ENCODE measurements at regions not wholly inside any gene's neighbourhood (a gene's known extent, or its start where the extent isn't known, plus 50 kb on each side); places are given as distances from the start of the nearest gene placed in this dataset.

DNA sequence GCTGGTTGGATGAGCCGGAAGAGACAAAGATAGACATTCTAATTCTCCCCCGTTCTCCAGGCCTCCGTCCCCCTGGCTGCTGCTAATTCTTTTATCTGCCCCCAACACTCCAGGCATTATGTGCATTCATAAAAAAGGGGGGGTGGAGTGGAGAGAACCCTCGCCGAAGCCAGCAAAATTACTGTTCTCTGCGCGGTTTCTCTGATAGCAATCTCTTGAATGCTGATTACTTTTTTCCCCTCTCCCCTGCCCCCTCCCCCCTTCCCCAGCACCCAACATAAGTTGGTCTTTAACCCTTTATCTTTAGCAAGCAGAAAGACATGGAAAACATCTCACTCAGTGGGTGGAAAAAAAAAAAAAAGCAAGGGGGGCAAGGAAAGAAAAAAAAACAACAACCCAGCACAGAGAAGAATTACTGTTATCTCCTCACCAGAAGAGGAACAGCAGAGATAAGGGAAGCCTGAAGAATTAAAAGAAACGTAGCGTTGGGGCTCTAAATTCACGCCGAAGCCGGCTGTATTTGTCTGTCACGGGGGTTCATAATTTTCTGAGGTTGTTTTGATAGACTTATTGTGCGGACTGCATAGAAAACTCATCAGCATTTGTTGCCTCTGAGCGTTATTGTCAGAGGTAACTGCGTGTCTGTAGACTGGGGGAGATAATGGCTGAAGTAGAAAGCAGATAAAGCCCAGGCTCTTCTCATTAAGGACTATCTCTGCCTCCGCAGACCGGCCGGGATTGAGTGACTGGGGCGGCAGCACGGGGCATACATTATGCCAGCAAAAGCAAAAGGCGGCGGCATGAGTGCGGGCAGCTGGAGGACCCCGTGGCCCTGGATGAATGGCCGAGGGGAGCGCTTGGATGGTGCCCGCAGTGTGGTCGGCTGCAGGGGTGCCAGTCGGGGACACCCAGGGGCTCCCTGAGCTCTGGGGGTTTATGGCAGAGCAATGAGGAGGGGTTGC is 126.9 kb downstream of the MRM1 start:
- no peak overlapping the region for H2AFZ ChIP-seq
- H3K36me3 ChIP-seq (replicated peaks; ENCODE audit: insufficient read depth, low read depth), result no peaks in the 10 kb centered on the region
- peaks cover 54% of the 10 kb centered on the region for H3K27me3 ChIP-seq
- H4K20me1 ChIP-seq (ENCODE audit: insufficient read depth, poor library complexity, severe bottlenecking), result no peaks in the 10 kb centered on the region
- TF ChIP-seq EZH2 (IDR thresholded peaks at IDR 0.05; ENCODE audit: borderline replicate concordance), result peak; percentile 72
- no peak for TF ChIP-seq EZH2phosphoT487 (IDR thresholded peaks at IDR 0.05; ENCODE audit: low read depth, severe bottlenecking, unreplicated experiment)
- WGBS (ENCODE audit: low lambda C conversion rate, missing lambda C conversion rate), result 13% methylated on average over 29 of the region's 30 CpGs
- H3K4me3 ChIP-seq, result no peak overlapping the region
- H3K79me2 ChIP-seq, result no peaks in the 10 kb centered on the region
- peak overlapping the region; percentile 68 for H3K4me2 ChIP-seq
- H3K27ac ChIP-seq, result no peak overlapping the region
- no peaks in the 10 kb centered on the region for H3K9me2 ChIP-seq (replicated peaks; ENCODE audit: insufficient read depth)
- DNase-seq (ENCODE audit: low spot score), result no peak
- no peaks in the 10 kb centered on the region for H3K9me3 ChIP-seq (ENCODE audit: low read depth)
- peaks cover 7% of the 10 kb centered on the region for H3K4me1 ChIP-seq (ENCODE audit: insufficient read depth)

DNA sequence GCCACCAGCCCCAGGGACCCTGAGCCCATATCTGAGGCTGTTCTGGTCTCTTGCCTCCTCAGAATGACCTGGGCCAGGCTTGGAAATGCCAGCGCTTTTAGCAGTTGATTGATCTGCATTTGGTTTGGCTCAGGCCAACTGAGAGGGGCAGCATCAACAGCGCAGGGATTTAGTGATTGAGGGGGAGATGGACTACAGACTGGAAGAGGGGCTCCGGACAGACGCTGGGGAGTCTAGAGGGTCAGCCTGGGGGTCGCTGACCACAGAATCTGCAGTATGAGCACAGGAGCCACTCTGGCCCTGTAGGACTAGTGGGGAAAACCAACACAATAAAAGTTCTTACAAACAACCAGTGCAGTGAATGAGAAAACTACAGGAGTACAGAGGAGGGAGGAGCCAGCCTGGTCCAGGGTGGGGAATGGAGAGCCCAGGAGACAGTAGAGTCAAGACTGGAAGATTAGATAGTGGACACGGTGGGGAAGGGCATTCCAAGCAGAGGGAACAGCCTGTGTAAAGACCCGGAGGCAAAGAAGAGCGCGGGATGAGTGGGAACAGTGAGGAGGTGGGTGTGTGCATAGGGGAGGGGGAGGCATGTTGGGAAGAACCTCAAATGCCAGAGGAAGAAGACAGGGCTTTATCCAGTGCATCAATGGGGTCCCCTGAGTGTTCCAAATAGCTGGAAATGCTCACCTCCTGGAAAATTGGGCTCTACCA is 128.9 kb downstream of the MRM1 start:
- Histone ChIP-seq H4K20me1 (ENCODE audit: insufficient read depth, poor library complexity, severe bottlenecking) (no peaks in the 10 kb centered on the region), H3K27ac (no peak overlapping the region), H2AFZ (no peak overlapping the region), H3K4me3 (no peak overlapping the region), H3K4me1 (ENCODE audit: insufficient read depth) (peaks cover 7% of the 10 kb centered on the region), H3K9me2 (replicated peaks; ENCODE audit: insufficient read depth) (no peaks in the 10 kb centered on the region), H3K27me3 (peaks cover 54% of the 10 kb centered on the region), H3K79me2 (no peaks in the 10 kb centered on the region), H3K4me2 (no peak overlapping the region), H3K9me3 (ENCODE audit: low read depth) (no peaks in the 10 kb centered on the region), H3K36me3 (replicated peaks; ENCODE audit: insufficient read depth, low read depth) (no peaks in the 10 kb centered on the region)
- DNase-seq (ENCODE audit: low spot score), result no peak
- no peak for TF ChIP-seq EZH2phosphoT487 (IDR thresholded peaks at IDR 0.05; ENCODE audit: low read depth, severe bottlenecking, unreplicated experiment)
- no peak for TF ChIP-seq EZH2 (IDR thresholded peaks at IDR 0.05; ENCODE audit: borderline replicate concordance)
- TF ChIP-seq, protein P1, sequence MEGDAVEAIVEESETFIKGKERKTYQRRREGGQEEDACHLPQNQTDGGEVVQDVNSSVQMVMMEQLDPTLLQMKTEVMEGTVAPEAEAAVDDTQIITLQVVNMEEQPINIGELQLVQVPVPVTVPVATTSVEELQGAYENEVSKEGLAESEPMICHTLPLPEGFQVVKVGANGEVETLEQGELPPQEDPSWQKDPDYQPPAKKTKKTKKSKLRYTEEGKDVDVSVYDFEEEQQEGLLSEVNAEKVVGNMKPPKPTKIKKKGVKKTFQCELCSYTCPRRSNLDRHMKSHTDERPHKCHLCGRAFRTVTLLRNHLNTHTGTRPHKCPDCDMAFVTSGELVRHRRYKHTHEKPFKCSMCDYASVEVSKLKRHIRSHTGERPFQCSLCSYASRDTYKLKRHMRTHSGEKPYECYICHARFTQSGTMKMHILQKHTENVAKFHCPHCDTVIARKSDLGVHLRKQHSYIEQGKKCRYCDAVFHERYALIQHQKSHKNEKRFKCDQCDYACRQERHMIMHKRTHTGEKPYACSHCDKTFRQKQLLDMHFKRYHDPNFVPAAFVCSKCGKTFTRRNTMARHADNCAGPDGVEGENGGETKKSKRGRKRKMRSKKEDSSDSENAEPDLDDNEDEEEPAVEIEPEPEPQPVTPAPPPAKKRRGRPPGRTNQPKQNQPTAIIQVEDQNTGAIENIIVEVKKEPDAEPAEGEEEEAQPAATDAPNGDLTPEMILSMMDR (IDR thresholded peaks at IDR 0.05; ENCODE audit: poor library complexity), result no peak
- 71% methylated on average over 9 of the region's 9 CpGs for WGBS (ENCODE audit: low lambda C conversion rate, missing lambda C conversion rate)

DNA sequence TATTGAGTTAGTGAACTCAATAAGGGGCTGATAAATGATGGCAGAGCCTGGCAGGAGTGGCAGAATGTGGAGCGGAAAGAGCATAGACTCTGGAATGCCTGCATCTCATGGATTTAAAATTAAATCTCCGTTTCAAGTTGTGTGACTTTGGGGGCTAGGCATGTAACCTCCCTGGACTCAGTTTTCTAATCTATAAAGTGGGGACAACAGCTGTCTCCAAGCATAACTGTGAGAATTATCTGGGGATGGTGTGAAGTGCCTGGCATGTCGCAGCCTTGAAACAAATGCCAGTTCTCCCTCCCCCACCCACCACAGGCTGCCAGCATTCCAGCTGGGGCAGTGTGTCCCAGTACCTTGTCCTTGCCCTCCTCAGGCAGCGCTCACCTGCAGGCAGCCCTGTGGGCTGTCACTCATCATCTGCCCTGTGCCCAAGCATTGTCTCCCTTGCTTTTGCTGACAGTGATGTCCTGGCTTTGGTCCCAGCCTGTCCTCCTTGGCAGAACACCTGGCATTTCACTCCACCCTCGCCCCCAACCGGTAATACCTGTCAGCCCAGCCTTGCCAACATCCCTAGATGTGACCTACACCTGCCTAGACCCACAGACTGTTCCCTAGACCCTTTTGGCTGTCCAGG is 129.6 kb downstream of the MRM1 start:
- no peak overlapping the region for H2AFZ ChIP-seq
- no peaks in the 10 kb centered on the region for H3K9me3 ChIP-seq (ENCODE audit: low read depth)
- TF ChIP-seq, protein P1 (IDR thresholded peaks at IDR 0.05; ENCODE audit: poor library complexity), result no peak
- TF ChIP-seq EZH2phosphoT487 (IDR thresholded peaks at IDR 0.05; ENCODE audit: low read depth, severe bottlenecking, unreplicated experiment) (no peak), EZH2 (IDR thresholded peaks at IDR 0.05; ENCODE audit: borderline replicate concordance) (no peak)
- H4K20me1 ChIP-seq (ENCODE audit: insufficient read depth, poor library complexity, severe bottlenecking), result no peaks in the 10 kb centered on the region
- peaks cover 54% of the 10 kb centered on the region for H3K27me3 ChIP-seq
- DNase-seq (ENCODE audit: low spot score), result no peak
- 84% methylated on average over 6 of the region's 6 CpGs for WGBS (ENCODE audit: low lambda C conversion rate, missing lambda C conversion rate)
- H3K27ac ChIP-seq, result no peak overlapping the region
- H3K4me3 ChIP-seq, result no peak overlapping the region
- no peaks in the 10 kb centered on the region for H3K36me3 ChIP-seq (replicated peaks; ENCODE audit: insufficient read depth, low read depth)
- peaks cover 7% of the 10 kb centered on the region for H3K4me1 ChIP-seq (ENCODE audit: insufficient read depth)
- H3K79me2 ChIP-seq, result no peaks in the 10 kb centered on the region
- no peak overlapping the region for H3K4me2 ChIP-seq
- no peaks in the 10 kb centered on the region for H3K9me2 ChIP-seq (replicated peaks; ENCODE audit: insufficient read depth)

Measured in hepatocyte (in vitro differentiated cells).